ENCODE measurements at regions not wholly inside any gene's neighbourhood (a gene's known extent, or its start where the extent isn't known, plus 50 kb on each side); places are given as distances from the start of the nearest gene placed in this dataset.
"Not testable (repeated sequence)": the region's sequence is repeated elsewhere in the genome, so short reads cannot be mapped to it uniquely, and the experiment has no call there.

DNA sequence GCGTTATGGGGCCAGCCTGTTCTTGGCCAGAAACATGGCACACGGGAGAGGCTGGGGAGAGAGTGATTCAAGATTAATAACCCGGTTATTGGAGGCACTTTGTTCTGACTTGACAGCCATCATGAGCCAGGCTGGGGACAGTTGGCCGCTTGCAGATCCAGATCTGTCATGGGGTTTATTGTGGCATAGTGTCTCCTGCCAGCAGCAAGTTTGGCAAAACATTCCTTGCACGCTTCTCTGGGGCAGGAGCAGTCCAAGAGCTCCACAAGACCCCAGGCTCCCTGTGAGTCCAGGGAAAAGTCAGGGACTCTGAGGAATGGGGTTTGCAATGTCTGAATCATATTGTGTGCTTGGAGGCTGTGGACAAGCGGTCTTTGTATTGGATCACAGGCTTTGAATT, 270.4 kb downstream of the MIAT start:
- DNase-seq (ENCODE audit: low spot score): no peak

DNA sequence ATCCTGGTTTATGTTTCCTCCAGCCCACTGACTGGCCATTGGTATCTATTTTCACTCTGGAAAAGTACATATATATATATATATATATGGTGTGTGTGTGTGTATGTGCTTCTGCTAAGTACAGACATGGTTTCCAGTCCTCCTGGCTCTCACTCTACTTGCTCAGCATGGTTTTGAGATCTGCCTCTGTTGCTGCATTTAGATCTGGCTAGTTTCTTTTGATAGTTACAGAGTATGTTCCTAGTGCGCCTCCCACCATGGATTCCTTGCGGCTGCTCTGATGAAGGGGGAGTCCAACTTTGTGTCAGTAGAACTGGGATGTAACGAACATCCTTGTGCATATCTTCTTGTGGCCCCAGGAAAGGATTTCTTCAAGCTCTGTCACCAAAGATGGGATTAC, 274.1 kb downstream of the MIAT start:
- no peak for DNase-seq (ENCODE audit: low spot score)

DNA sequence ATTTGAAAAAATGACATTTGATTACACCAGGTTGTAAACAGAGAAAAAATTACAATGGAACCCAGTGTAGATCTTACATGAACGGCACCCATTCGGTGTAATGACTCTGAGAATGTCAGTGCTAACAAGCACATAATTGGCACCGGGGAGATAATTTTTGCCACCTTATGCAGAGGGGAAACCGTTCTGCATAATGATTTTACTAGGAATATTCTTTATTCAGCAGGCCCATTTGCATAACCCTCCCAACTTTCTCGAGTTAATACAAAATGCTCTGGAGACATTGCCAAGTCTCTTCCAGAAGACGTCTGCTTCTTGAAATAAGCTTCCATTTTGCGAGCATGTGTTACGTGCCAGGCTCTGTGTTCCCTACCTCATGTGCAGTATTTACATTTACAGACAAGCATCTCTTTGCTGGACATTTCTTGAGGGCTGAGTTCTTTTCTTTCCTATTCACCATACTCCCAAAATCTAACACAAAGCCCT, 275.8 kb downstream of the MIAT start:
- DNase-seq (ENCODE audit: low spot score): no peak

DNA sequence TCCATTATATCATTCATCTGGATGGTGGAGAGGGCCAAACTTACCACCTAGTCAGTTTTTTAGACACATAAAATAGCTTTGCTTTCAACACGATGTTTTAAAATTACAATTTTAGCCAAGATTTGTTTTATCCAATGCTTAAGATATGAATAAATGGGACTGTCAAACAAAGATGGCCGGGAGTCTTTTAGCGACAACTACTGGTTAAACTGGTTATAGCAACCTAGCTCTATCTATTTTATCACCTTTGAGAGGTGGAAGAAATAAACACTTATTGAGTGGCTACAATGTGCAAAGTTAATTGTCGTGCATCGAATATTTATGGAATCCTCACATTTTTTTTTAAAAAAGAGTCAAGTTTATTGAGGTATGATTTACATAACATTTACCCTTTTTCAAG, 279.8 kb downstream of the MIAT start:
- DNase-seq (ENCODE audit: low spot score): no peak

DNA sequence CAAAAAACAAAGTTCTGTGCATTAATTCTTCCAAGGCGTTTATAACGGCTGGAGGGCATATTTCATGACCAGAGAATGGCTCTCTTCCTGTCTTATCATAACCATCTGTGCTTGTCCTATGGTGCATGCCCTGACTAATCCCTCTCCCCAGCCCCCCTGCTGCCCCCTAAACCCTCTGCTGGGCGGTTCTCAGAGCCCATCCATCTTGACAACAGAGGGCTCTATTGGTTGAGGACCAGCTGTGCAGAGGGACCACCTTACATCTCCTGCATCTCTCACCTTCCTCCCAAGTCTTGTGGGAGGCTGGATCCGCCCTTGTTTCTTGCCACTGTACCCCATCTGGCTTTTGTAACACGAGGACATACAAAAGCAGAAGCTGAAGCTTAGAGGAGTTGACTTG, 282.1 kb downstream of the MIAT start:
- no peak for DNase-seq (ENCODE audit: low spot score)

DNA sequence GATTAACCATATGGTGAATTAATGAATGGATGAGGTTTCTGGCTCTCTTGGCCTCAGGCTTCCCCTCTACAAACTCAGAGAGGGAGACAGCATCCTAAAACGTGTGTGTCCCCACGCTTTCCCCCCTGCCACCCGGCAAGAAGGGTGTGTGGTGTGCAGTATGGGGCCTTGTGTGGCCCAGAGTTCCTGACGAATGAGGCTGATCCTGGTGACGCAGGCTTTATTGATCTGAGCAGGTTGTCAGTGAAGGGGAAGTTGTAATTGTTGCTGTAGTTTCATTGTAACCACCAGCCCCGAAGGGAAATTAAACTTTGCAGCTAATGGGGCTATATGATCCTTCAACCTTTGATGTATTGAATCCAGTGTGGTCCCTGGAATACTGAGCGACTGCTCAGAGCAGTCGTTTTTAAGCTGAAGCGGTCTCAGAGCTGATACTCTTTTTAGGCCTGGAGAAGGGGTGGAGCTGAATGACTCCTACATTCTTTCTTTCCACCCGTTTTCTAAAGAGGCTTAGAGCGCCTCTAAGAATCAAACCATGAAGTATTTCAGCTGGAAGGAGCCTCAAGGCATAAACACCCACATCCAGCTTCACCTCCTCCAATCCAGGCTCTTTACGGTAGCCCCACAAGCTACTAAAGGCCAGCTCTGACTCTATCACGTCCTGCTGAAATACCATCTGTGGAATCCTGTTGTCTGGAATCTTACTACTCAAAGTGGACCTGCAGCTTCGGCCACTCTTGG, 284.7 kb downstream of the MIAT start:
- DNase-seq (ENCODE audit: low spot score): no peak

DNA sequence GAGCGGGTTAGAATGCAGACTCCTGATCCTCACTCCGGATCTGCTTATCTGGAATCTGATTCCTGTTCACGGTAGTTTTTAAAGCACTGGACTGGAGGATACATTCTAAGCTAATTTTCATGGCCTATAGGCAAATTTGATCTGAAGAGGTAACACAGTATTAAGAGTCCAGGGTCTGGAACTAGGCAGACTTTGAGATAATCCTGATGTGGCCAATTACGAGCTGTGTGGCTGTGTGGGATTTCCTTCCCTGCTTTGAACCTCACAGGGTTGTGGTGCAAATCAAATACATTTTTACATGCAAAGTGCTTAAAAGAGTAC, 285.2 kb downstream of the MIAT start:
- DNase-seq (ENCODE audit: low spot score): no peak

DNA sequence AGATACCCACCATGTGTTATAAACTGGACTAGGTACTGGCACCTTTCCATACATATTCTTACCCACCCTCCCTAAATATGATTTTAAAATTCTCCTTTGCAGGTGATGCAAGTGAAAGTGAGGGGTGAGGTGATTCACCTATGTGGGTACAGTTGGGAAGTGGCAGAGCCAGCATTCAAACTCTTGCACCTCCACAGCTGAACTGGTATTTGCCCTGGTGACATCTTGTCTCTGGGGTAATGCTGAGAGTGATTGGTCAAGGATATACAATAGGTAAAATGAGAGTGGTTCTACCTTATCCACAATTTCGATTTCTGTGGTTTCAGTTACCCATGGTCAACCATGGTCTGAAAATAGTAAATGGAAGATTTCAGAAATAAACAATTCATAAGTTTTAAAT, 288.2 kb downstream of the MIAT start:
- DNase-seq (ENCODE audit: low spot score): no peak

DNA sequence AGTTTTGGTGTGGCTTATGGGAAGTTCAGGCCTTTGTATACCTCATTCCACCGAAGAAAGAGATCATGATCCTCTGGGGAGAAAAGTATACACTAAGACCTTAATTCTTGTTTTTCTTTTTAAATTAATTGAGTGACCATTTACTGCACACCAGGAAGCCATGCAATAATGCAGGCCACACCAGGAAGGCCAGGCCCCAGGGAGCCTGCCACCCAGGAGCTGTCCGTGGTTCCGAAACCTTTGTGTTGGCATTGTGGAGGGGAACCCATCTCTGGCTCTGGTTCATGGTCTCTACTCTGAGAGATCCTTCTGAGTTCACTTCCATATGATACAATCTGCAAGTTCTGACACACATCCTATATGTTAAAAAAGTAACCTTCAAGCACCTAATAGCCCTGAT, 291.8 kb downstream of the MIAT start:
- peak; percentile 29 for DNase-seq (ENCODE audit: low spot score)

DNA sequence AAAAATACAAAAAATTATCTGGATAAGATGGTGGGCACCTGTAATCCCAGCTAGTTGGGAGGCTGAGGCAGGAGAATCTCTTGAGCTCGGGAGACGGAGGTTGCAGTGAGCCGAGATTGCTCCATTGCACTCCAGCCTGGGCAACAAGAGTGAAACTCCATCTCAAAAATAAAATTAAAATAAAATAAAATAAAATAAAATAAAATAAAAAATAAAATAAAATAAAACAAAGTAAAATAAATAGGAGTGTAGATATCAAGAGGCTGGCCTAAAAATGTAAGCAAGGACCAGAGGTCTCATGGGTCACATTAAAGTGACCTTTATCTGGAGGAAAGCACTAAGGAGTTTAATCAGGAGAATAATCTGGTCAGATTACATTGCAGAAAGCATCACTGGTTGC, 293.8 kb downstream of the MIAT start:
- not testable (repeated sequence) for DNase-seq (ENCODE audit: low spot score)

DNA sequence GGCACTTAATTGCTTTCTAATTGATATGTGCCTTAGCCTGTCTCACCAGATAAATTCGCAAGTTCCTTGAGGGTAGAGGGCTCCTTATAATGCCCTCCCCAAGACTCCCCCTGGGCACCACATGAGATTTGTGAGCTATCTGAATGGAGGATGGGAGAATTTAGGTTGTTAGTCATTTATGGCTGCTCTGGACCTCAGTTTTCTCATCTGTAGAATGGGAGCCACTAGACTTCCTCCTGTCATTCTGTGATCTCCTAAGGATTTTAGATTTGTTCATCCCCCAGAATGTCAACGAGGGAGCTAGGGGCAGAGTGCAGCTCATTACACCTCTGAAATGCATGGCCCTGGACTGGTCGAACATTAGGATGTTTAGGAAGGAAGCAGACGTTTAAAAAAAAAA, 294.6 kb downstream of the MIAT start:
- DNase-seq (ENCODE audit: low spot score): no peak

DNA sequence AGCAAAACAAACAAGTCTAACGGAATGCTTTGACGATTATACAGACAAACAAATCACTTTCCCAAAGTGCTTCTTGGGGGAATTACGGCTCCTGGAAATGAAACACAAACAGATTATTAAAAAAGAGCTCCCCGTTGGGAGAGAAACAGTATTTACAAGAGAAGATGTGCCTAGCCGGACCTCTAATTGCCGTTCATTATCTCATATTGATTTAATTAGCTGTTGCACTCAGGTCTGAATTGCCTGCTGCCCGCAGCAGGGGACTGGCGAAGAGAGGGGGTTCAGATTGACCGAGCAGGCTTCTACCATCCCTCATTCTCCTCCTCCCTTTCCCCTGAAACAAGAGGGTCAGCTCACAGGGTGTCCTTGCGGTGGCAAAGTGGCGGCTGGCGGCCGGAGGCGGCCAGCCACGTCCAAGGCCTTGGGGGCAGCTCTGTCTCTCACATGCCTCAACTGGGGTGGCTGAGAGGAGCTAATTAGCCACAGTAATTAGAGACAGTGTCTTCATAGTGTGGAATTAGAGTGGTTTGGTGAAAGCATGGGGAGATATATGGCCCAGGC, 295.1 kb downstream of the MIAT start:
- DNase-seq (ENCODE audit: low spot score): no peak

DNA sequence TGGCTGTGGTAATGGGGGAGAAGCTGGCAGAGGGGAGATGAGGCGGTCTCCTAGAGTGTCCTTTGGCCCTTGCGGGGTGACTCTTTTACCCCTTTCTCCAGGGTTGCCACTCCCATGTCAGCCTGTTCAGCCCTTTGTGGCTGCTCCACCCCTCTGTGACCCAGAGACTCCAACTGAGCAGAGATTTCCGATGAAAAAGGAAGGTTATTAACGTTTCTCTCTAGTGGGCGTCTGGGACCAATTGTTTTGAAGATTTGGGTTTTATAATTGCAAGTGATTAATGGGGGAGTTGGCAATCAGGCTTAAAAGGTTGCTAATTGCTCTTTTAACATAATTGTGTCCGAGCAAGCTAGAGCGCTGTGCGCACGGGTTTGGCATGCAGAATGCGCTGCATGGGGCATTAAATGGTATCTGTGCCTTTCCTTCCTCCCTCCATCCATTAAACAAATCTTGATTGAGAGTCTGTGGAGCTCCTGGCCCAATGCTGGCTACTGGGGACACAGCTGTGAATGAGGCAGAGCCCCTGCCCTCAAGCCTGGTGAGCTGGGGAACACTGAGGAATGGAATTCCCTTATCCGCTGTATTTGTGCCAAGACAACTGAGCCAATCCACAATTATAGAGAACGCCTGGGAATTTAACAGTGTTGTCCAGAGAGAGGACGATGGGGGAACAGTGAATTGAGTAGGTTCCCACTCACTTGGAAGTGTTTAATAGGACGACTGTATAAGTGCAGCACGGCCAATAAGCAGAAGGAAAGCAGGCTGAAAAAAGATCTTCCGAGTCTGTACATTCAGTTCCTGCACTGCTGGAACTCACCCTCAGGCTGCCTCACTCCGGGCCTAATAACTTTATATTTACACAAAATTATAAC, 295.9 kb downstream of the MIAT start:
- no peak for DNase-seq (ENCODE audit: low spot score)

DNA sequence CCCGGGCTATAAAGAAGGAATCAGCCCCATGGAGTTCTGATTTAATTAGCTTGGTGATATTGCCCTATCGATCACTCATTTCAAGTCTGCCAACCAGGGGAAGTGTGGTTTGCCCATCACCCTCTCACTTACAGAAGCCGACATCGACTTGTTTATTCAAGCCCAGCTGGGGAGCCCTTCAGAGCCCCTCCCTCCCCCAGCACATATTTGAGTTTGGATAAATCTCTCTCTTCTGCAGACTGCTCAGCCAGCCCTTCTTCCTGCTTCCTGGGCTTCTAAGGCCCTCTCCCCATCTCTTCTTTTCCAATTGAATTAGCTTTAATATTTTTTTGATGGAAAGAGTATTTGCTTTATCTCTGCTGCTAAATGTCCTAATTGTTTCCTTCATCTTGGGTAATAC, 299.0 kb downstream of the MIAT start:
- DNase-seq (ENCODE audit: low spot score): no peak

DNA sequence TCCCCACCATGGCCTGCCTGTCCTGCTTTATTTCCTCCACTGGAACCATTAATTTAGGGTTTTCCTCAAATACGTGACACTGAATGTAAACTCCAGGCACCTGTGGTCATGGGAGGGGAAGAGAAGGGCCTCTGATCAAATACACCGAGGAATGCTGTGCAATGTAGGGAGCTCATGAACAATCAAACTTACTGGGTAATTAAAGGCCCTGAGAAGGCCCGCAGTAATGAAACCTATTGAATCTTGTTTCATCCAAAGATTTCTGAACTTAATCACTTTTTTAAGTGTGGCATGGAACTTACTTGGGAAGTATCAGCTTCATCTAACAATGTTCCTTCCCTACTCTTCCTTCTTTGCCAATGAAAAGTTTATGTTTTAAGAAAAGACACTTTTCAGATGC, 299.8 kb downstream of the MIAT start:
- DNase-seq (ENCODE audit: low spot score): no peak

DNA sequence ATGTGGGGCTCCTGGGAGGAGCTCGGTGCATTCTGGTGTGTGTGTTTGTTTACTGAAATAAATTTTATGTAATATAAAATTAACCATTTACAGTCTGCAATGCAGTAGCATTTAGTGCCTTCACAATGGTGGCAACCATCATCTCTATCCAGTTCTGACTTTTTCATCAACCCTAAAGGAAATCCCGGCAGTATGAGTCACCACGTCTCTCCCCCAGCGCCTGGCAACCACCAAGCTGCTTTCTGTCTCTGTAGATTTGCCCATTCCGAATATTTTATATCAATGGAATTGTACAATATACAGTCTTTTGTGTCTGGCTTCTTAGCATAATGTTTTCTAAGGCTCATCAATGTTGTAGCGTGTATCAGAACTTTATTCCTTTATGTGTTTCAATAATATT, 300.5 kb downstream of the MIAT start:
- no peak for DNase-seq (ENCODE audit: low spot score)

DNA sequence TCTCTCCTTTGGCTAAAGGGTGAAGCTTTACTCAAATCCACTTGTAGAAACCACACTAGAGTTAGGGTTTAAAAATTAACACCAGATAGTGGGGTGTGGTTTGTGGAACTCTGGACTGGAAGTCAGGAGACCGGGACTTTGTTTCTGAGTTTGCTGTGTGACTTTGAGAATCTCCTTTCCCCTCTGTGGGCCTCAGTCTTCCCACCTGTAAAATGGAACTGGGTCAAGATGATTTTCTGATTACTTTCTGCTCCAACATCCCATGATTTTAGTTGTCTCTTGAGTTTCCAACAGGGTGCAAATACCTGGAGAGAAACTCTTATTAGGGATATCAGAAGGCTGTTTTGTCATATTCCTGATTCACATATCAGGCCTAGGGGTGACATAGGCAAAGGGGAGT, 301.0 kb downstream of the MIAT start:
- DNase-seq (ENCODE audit: low spot score): no peak

DNA sequence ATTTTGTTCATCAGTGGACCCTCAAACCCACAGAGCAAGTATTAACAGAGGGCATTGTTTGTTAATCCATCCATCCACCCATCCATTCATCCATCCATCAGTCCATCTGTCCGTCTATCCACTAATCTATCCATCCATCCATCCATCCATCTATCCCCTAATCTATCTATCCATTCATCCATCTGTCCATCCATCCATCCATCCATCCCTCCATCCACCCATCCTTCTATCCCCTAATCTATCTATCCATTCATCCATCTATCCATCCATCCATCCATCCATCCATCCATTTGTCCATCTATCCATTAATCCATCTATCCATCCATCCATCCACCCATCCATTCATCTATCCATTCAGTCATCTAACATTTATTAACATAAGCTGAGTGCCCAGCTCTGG, 307.3 kb downstream of the MIAT start:
- no peak for DNase-seq (ENCODE audit: low spot score)

DNA sequence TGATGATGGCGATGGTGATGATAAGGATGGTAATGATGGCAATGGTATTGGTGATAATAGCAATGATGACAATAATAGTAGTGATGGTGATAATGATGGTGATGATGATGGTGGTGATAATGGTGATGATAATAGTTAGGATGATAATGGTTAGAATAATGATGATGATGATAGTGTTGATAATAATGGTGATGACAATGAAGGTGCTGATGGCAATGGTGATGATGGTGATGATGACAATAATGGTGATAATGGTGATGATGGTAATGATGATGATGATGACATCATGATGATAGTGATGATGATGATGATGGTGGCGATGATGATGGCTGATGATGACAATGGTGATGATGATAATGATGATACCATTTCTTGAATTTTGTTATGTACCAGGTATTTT, 309.9 kb downstream of the MIAT start:
- DNase-seq (ENCODE audit: low spot score): no peak

DNA sequence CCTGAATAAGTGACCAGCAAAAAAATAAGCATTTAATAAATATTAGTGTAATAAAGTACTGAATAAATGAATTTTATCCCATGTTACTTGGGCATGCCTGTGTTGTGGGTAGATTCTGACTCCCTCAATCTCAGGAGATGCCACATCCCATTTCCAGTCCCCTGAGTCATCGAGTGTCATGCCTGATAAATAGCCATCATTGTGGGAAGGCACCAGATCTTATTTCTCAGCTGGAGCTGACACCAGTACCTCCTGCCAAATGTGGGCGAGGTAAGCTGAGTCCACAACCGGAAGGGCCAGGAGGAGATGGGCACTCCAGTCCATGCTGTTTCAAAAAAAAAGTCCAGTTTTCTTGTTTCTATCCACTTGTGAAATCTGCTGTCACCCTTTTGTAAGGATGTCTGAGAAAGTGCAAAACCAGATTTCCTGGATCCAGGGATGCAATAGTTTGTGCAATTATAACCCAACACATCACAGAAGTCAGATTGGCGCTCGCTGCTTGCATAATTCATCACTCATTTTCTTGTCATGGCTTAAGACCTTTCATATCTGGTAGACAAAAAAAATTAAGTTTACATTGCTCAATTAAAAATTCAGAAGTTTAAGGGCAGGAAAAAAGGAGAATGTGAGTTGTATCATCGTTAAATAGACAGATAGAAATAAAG, 311.6 kb downstream of the MIAT start:
- DNase-seq (ENCODE audit: low spot score): no peak

DNA sequence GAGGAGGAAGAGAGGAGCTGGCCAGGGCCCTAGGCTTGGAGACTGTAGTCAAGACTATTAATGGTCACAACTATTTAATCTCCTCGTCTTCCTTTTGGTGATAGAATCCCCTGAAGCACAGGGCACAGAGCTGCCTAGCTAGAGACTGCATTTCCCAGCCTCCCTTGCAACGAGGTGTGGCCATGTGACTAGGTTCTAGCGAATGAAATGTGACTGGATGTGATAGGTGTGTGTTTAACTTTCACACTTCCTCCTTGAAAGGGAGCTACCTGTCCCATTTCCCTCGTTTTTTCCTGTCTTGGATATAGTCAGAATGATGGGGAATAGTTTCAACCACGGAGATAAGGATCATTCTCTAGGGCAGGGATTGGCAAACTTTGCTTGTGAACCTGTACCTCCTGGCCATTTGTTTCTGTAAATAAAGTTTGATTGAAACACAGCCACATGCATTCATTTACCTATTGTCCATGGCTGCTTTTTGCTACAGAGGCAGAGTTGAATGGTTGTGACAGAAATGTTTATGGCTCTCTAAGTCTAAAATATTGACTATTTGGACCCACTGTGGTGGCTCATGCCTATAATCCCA, 313.5 kb downstream of the MIAT start:
- DNase-seq (ENCODE audit: low spot score): peak; percentile 41

DNA sequence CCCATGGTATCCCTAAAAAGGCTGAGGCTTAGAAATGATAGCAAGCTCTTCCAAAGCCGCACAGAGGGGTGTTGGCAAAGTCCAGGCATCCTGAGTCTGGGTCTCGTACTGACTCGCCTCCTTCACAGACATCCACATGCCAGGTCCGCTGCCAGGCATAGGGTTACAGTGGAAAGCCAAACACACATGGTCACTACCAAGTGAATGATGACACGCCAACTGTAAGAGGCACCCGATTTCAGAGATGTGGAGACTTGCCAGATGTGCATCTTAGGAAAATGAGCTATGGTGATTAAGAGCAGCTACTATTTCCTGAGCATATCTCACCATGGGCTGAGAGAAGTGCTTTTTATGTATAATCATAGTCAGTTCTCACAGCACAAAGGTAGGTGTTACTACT, 314.9 kb downstream of the MIAT start:
- DNase-seq (ENCODE audit: low spot score): no peak
